Islet of Langerhans (tissue), 1 donor: ENCODE measurements at regions not wholly inside any gene's neighbourhood (a gene's known extent, or its start where the extent isn't known, plus 50 kb on each side); places are given as distances from the start of the nearest gene placed in this dataset.
"Not testable (repeated sequence)": the region's sequence is repeated elsewhere in the genome, so short reads cannot be mapped to it uniquely, and the experiment has no call there.

Experiments
- FAIRE-seq: peaks from one replicate; lab custom pipeline; 2011; peaks lifted over from hg19 to GRCh38; lab: Jason Lieb, UNC

- FAIRE-seq = no peak
These were observed 548.5 kb upstream of the GRAMD2B start for GRCh38 chr5:125874717-125875116.

GRCh38 chr5:125877248-125877647 lies 546.0 kb upstream of the GRAMD2B start:
- no peak for FAIRE-seq

GRCh38 chr5:125882061-125882460 lies 541.1 kb upstream of the GRAMD2B start:
- no peak for FAIRE-seq

GRCh38 chr5:125883223-125883622 lies 540.0 kb upstream of the GRAMD2B start:
- no peak for FAIRE-seq

GRCh38 chr5:125888358-125888757 lies 534.9 kb upstream of the GRAMD2B start:
- no peak for FAIRE-seq

- FAIRE-seq = no peak
These were observed 532.7 kb upstream of the GRAMD2B start for GRCh38 chr5:125890511-125890931.

- peak; percentile 30 for FAIRE-seq
These were observed 532.0 kb upstream of the GRAMD2B start for GRCh38 chr5:125891061-125891725.

GRCh38 chr5:125894383-125894782 lies 528.8 kb upstream of the GRAMD2B start:
- no peak for FAIRE-seq

- FAIRE-seq = no peak
These were observed 526.8 kb upstream of the GRAMD2B start for GRCh38 chr5:125896368-125896767.

GRCh38 chr5:125897089-125897488 lies 526.1 kb upstream of the GRAMD2B start:
- FAIRE-seq = no peak

- FAIRE-seq = no peak
These were observed 524.3 kb upstream of the GRAMD2B start for GRCh38 chr5:125898851-125899405.

GRCh38 chr5:125912028-125912427 lies 511.2 kb upstream of the GRAMD2B start:
- FAIRE-seq = no peak

- FAIRE-seq = no peak
These were observed 510.0 kb upstream of the GRAMD2B start for GRCh38 chr5:125913200-125913599.

GRCh38 chr5:125914471-125914870 lies 508.7 kb upstream of the GRAMD2B start:
- FAIRE-seq = no peak

- not testable (repeated sequence) for FAIRE-seq
These were observed 499.3 kb upstream of the GRAMD2B start for GRCh38 chr5:125923958-125924357.

- no peak for FAIRE-seq
These were observed 497.0 kb upstream of the GRAMD2B start for GRCh38 chr5:125926172-125926571.

GRCh38 chr5:125928663-125929062 lies 494.5 kb upstream of the GRAMD2B start:
- FAIRE-seq = no peak

GRCh38 chr5:125950012-125950615 lies 473.1 kb upstream of the GRAMD2B start:
- no peak for FAIRE-seq

GRCh38 chr5:125961150-125961549 lies 462.1 kb upstream of the GRAMD2B start:
- no peak for FAIRE-seq

GRCh38 chr5:125965577-125965976 lies 457.6 kb upstream of the GRAMD2B start:
- no peak for FAIRE-seq

- no peak for FAIRE-seq
These were observed 455.6 kb upstream of the GRAMD2B start for GRCh38 chr5:125967576-125967975.

GRCh38 chr5:125969011-125969813 lies 454.0 kb upstream of the GRAMD2B start:
- peak; percentile 17 for FAIRE-seq

GRCh38 chr5:125969814-125970171 lies 453.4 kb upstream of the GRAMD2B start:
- no peak for FAIRE-seq
